GM12872 (cell line): ENCODE measurements at regions not wholly inside any gene's neighbourhood (a gene's known extent, or its start where the extent isn't known, plus 50 kb on each side); places are given as distances from the start of the nearest gene placed in this dataset.

Source experiments
- CTCF ChIP-seq: IDR thresholded peaks from 3 replicates; pipeline ENCODE4 v1.5.1; 2011; ENCODE audit warnings: low read depth, mild to moderate bottlenecking, low read length, moderate library complexity; ENCODE audit not compliant: insufficient read depth

GRCh38 chr6:140636271-140636907 is 1261.9 kb upstream of the CITED2 start:
- TF ChIP-seq CTCF = no peak

GRCh38 chr6:140627002-140627401 is 1252.6 kb upstream of the CITED2 start:
- TF ChIP-seq CTCF = no peak

- no peak for TF ChIP-seq CTCF
Observed at GRCh38 chr6:140623498-140623897, 1249.0 kb upstream of the CITED2 start.

GRCh38 chr6:140620496-140620895 is 1246.0 kb upstream of the CITED2 start:
- TF ChIP-seq CTCF = no peak

- TF ChIP-seq CTCF = no peak
Observed at GRCh38 chr6:140609956-140610355, 1235.5 kb upstream of the CITED2 start.

GRCh38 chr6:140609321-140609720 is 1234.9 kb upstream of the CITED2 start:
- TF ChIP-seq CTCF = no peak

- TF ChIP-seq CTCF = no peak
Observed at GRCh38 chr6:140604786-140605185, 1230.3 kb upstream of the CITED2 start.
